Left lung (tissue), 4 donors: ENCODE measurements at regions not wholly inside any gene's neighbourhood (a gene's known extent, or its start where the extent isn't known, plus 50 kb on each side); places are given as distances from the start of the nearest gene placed in this dataset.

Source experiments
- ATAC-seq: fragments of 200-7000 bp; cut with Tn5 transposase; one replicate; pipeline ENCODE4 v1.9.1; 2020; ENCODE audit warnings: moderate library complexity
- DNase-seq, 4 donors: peaks; one replicate each; pipeline ENCODE4 v3.0.0-alpha.2; 2013 to 2020
- H3K27ac ChIP-seq, 2 donors: fragments of 200-600 bp; sonication (generic) in 1 of 2; one replicate each; pipeline versions ENCODE4 v1.5.0 to v1.8.0; 2020 to 2021
- H3K27me3 ChIP-seq, 2 donors: fragments of 200-600 bp; sonication (generic) in 1 of 2; one replicate each; pipeline versions ENCODE4 v1.5.0 to v1.8.0; 2020 to 2021
- H3K36me3 ChIP-seq, 2 donors: fragments of 200-600 bp; sonication (generic) in 1 of 2; one replicate each; pipeline versions ENCODE4 v1.5.0 to v1.8.0; 2020 to 2021
- H3K4me1 ChIP-seq, 2 donors: fragments of 200-600 bp; one replicate each; pipeline ENCODE4 v1.8.0; 2021
- H3K4me3 ChIP-seq, 2 donors: fragments of 200-600 bp; sonication (generic) in 1 of 2; one replicate each; pipeline versions ENCODE4 v1.5.0 to v1.8.0; 2020 to 2021; ENCODE audit warnings: mild to moderate bottlenecking in 1 of 2
- H3K9me3 ChIP-seq, 2 donors: fragments of 200-600 bp; sonication (generic) in 1 of 2; one replicate each; pipeline versions ENCODE4 v1.5.0 to v1.8.0; 2020 to 2021
- intact Hi-C, 2 donors: fragments of 100-400 bp; cut with DNase I; formaldehyde crosslinking; loops; one replicate each; pipeline versions ENCODE4 v1.11.2 to v1.14.2; 2022
- TF ChIP-seq, protein P1 (sequence below), 2 donors: fragments of 200-600 bp; sonication (generic) in 1 of 2; IDR thresholded peaks; one replicate each; pipeline versions ENCODE4 v1.5.0 to v1.8.0; 2021; ENCODE audit warnings: antibody characterized with exemption in 2 of 2
- donor health status: DM: no; HTN: yes; CAD: no.
- donor health status: DM: no; HTN: no; CAD: no.

DNA sequence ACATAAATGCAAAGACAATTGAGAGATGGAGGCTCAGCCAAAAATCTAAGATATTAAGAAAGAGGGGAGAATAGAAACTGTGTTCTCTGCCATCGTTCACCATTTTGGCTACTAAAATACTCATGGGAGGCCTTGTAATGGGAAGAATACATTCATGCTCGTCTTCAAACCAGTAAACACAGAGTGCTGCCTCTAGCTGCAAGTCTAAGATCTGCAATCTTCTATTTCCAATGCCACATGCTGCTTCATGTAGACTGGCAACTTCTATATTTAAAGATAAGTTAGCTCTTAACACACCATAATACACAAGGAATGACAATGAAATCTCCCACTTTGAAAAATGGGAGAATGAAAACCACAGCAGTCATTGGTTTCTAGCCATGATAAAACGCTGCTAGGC lies 387.3 kb downstream of the HS3ST3B1 start:
- DNase-seq: no peak
- TF ChIP-seq, protein P1, sequence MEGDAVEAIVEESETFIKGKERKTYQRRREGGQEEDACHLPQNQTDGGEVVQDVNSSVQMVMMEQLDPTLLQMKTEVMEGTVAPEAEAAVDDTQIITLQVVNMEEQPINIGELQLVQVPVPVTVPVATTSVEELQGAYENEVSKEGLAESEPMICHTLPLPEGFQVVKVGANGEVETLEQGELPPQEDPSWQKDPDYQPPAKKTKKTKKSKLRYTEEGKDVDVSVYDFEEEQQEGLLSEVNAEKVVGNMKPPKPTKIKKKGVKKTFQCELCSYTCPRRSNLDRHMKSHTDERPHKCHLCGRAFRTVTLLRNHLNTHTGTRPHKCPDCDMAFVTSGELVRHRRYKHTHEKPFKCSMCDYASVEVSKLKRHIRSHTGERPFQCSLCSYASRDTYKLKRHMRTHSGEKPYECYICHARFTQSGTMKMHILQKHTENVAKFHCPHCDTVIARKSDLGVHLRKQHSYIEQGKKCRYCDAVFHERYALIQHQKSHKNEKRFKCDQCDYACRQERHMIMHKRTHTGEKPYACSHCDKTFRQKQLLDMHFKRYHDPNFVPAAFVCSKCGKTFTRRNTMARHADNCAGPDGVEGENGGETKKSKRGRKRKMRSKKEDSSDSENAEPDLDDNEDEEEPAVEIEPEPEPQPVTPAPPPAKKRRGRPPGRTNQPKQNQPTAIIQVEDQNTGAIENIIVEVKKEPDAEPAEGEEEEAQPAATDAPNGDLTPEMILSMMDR (IDR thresholded peaks at IDR 0.05): no peak
- Histone ChIP-seq H3K4me3 (no peak overlapping the region), H3K27me3 (no peaks in the 10 kb centered on the region), H3K27ac (no peak overlapping the region), H3K4me1 (no peaks in the 10 kb centered on the region), H3K9me3 (peaks cover 0 to 13% of the 10 kb centered on the region in 2 donors), H3K36me3 (no peaks in the 10 kb centered on the region)
- intact Hi-C loops: no loop called here
- ATAC-seq: no peak

DNA sequence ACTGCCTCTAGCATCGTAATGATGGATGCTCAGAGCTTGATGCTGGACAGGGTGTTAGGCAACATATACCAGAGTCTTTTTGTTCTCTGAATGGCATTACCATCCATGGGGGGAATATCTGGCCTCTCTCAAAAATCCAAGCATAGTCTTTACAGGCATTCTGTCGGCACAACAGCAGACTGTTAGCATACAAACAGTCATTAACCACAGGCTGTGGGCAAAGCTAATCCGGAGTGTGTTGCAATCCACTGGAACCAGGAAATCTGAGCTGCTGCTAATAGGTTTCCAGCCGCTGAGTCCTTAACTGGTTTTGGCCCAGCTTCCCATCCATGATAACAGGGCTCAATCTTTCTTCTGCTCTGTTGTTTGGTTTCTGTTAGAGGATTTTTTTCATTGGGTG lies 371.9 kb downstream of the HS3ST3B1 start:
- peaks cover 0 to 9% of the 10 kb centered on the region in 2 donors for H3K4me1 ChIP-seq
- intact Hi-C loops: no loop called here
- DNase-seq (peak in 3 of 4 donors; percentile 31 to 54 (median 35)), ATAC-seq (peak; percentile 77)
- no peaks in the 10 kb centered on the region for H3K36me3 ChIP-seq
- no peaks in the 10 kb centered on the region for H3K27me3 ChIP-seq
- H3K27ac ChIP-seq: no peak overlapping the region
- TF ChIP-seq, protein P1 (IDR thresholded peaks at IDR 0.05): no peak
- peaks cover 0 to under 1% of the 10 kb centered on the region in 2 donors for H3K9me3 ChIP-seq
- H3K4me3 ChIP-seq: no peak overlapping the region

DNA sequence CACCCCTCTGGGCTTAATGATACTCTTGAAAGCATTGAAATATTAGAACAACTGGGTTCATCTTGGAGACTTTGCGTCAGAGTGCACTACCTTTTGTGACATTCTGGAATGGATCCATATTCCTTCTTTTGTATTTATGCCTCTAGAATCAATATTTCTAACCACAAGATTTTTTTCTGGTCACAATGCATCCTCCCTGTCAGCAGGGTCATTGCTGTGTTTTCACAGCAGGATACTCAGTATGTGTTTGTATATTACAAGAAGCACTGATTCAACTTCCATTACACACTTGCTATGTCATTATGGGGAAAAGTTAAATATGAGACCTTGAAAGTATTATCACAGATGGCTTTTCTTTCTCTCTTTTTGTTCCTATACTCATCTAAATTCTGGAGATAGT lies 370.0 kb downstream of the HS3ST3B1 start:
- DNase-seq (no peak), ATAC-seq (no peak)
- TF ChIP-seq, protein P1 (IDR thresholded peaks at IDR 0.05): no peak
- Histone ChIP-seq H3K9me3 (no peaks in the 10 kb centered on the region), H3K4me3 (no peak overlapping the region), H3K4me1 (peaks cover 0 to 9% of the 10 kb centered on the region in 2 donors), H3K27me3 (no peaks in the 10 kb centered on the region), H3K27ac (no peak overlapping the region), H3K36me3 (no peaks in the 10 kb centered on the region)
- intact Hi-C loops: no loop called here

DNA sequence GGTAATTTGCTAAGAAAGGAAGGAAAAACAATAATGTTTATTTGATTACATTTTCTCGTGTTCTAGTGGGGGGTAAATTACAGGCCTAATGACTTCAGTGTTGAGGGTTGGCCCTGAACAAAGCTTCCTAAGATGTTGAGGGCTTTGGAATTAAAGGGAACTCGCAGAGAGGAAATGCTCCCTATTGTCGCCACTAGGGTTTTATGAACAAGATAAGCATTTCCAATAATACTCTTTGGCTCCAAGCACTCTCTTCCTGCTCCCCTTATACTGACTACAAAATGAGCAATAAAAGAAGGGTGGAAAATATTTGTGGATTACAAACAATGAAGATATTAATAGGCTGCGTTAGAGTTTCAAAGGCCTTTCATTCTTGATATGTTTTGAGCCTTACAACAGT lies 363.6 kb downstream of the HS3ST3B1 start:
- H3K36me3 ChIP-seq: no peaks in the 10 kb centered on the region
- H3K9me3 ChIP-seq: no peaks in the 10 kb centered on the region
- H3K4me3 ChIP-seq: no peak overlapping the region
- no peak for ATAC-seq
- intact Hi-C loops: no loop called here
- H3K27ac ChIP-seq: no peak overlapping the region
- no peaks in the 10 kb centered on the region for H3K4me1 ChIP-seq
- H3K27me3 ChIP-seq: no peaks in the 10 kb centered on the region
- TF ChIP-seq, protein P1 (IDR thresholded peaks at IDR 0.05): no peak
- no peak for DNase-seq

DNA sequence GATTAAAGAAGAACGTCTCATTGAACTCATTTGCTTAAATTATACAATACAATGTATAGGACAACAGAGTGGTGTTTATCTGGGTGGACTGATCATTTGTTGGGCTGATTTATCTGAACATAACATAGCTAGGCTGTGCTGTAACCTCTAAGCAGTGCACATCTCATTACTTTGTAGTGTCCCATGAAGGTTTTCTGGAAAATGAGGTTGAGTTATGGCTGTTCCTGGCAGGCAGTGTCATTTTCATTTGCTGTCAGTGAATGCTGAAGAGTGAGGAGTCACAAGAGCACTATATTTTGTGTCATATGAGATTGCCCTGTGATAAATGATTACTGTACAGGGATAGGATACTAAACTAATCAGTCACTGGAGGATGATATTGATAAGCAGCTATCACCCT lies 340.2 kb downstream of the HS3ST3B1 start:
- H3K4me3 ChIP-seq: no peak overlapping the region
- intact Hi-C loops: no loop called here
- DNase-seq (no peak), ATAC-seq (no peak)
- TF ChIP-seq, protein P1 (IDR thresholded peaks at IDR 0.05): no peak
- no peak overlapping the region for H3K27ac ChIP-seq
- no peaks in the 10 kb centered on the region for H3K27me3 ChIP-seq
- H3K4me1 ChIP-seq: no peaks in the 10 kb centered on the region
- no peaks in the 10 kb centered on the region for H3K9me3 ChIP-seq
- no peaks in the 10 kb centered on the region for H3K36me3 ChIP-seq
